ENCODE measurements at regions not wholly inside any gene's neighbourhood (a gene's known extent, or its start where the extent isn't known, plus 50 kb on each side); places are given as distances from the start of the nearest gene placed in this dataset.

DNA sequence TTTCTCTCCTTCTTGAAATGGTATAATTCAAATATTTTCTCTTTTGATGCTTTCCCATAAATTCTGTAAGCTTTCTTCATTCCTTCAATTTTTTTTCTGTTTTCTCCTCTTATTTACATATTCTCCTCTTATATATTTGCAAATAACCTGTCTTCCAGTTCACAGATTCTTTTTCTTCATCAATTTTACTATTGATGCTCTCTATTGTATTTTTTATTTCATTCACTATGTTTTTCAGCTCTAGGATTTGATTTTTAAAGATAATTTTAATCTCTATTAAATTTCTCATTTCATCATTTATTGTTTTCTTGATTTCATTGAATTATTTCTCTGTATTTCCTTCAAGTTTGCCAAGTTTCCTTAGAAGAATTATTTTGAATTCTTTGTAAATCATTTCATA is 54.0 kb upstream of the PRPS1L1 start:
- DNase-seq: no peak

DNA sequence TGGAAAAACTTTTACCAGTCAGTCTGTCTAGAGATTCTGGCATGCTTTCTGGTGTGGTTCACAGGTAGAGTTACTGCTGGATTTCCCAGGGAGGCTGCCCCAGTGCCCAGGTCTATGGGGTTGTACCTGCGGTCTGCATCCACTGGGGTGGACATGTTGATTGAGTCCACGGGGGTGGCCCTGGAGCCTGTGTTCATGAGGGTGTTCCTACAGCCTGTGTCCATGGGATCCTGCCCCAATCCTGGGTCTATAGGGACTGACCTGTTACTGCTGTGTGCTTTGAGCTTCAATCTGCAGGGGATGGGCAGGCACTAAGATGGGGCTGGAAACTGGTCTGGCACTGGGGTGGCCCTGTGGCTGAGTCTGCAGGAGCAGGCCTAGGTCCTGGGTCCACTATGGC is 54.5 kb upstream of the PRPS1L1 start:
- DNase-seq: no peak

DNA sequence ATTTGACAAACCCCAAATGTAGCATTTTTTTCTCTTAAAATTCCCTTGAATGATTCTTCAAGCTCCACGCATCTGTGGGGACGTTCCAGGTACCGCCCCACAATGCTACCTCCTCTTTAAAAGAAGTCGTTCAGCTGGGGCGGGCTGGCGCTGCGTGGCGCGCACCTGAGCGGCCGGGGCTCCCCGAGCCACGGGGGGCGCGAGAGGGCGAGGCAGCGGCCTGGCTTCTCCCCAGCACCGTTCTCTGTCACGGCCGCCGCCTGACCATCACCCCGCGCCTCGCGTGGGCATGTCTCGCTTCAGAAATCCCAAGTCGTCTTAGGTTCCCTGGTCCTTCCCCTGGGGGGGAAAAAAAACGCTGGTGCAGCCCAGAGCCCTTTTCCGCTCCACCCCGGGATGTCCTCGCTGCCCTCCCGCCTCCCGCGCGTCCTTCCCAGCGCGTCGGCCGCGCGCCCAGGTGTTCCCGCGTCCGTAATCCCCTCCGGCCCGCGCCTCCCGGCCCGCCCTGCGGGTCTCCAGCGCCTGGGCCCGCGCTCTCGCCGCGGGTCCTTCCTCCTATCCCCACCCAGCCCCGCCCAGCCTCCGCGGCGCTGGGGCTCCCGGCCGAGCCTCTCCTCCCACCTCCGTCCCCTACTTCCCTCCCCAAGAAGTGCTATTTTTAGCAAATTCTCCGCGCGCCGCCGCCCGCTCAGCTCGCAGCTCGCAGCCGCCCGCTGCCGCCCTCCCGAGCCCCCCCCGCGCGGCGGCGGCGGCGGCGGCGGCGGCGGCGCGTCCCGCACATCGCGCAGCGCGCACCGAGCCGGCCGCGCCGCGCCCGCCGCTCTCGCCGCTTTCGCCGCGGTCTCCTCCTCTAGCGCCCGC is 58.7 kb upstream of the PRPS1L1 start:
- DNase-seq: peak in 1 of 2 donors; percentile 6

GRCh38 chr7:18087026-18087686 is 59.5 kb upstream of the PRPS1L1 start:
- DNase-seq: no peak

DNA sequence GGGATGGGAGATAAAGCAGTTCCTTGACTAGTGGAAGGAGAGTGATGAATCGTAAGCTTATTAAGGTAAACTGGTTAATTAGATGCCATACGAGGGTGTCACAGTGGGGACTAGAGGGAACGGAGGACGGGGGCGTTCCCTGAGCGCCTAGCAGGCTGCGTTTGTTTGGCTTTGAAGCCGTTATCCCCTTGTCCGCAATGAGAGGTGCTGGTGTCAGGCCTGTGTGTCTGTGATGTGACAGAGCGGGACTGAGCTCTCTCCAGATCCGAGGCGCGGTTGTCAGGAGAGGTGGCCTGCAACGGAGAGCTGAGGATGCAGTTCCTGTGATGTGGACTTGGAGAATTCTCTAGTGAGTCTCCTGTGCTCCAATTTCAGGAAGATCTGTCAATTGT is 60.0 kb upstream of the PRPS1L1 start:
- DNase-seq: no peak

DNA sequence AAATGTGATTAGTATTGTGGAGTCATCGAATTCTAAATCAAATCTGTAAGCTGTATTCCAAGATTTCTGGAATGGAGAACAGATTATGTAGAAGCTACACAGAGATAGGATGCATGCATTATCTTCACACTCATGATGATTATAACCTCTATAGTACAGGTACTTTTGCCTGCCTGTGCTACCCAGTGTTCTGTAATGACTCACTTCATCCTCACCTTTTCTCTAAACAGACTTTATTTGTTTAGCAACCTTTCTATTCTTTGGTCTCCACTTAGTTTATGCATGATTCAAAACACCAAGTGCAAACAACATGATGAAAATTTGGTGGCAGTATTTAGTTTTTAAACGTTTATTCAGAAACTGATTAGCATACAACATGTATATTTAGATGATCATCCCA is 68.4 kb upstream of the PRPS1L1 start:
- no peak for DNase-seq

GRCh38 chr7:18102576-18102975 is 74.9 kb upstream of the PRPS1L1 start:
- DNase-seq: no peak

DNA sequence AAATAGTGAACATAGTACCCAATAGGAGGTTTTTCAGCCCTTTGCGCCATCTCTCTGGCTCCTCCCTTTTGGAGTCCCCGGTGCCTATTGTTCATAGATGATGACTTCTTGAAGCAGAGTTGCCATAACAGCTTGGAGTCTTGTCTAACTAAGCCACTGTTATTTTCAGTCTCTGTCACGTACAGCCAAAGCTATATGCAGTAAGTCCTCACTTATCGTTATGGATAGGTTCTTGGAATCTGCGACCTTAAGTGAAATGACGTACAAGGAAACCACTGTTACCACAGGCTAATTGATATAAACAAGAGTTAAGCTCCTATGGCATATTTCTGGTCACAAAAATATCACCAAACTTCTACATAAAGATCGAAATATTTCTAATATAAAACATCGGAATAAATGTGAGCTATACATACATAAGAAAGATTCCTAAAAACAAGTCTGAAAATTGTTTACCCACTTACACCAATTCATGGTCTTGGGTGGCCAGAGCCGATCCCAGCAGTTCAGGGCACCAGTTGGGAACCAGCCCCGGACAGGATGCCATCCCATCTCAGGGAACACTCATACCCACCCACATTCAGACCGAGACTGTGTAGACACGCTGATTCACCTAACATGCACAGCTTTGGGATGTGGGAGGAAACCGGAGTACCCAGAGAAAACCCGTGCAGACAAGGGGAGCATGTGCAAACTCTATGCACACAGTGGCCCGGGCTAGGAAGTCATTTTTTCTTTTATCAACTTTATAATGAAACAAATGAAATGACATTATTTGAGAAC is 76.0 kb upstream of the PRPS1L1 start:
- no peak for DNase-seq

DNA sequence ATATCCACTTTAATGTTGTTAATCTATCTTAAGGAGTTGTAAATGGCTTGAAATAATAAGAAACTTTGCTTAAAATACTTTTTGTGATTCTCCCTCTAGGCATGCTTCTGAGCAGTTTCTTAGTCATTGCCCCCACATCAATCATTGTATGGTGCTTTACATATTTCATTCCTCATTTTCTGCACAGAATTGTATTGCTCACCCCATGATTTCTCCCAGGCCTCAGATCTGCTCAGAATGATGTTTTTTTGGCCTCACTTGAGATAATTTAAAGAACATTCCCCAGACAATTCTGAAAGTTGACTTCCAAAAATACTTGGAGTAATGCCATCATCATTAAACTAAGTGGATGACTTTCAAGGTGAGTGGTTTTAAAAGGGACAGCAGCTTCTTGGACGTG is 82.1 kb upstream of the PRPS1L1 start:
- DNase-seq: no peak

- no peak for DNase-seq
Measured at GRCh38 chr7:18116661-18117060, 89.0 kb upstream of the PRPS1L1 start.

DNA sequence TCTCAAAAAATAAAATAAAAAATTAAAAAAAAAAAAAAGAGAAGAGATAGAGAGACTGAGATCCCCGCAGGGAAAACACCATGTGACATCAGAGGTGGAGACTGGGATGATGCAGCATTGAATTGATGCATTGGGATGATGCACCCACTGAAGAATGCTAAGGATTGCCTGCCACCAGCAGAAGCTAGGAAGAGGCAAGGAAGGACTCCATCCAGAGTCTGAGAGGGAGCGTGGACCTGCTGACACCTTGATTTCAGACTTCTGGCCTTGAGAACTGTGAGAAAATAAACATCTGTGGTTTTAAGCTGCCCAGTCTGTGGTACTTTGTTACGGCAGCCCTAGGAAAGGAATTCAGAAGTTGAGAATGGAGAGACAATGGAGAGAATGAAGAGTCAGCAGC is 89.8 kb upstream of the PRPS1L1 start:
- DNase-seq: no peak

DNA sequence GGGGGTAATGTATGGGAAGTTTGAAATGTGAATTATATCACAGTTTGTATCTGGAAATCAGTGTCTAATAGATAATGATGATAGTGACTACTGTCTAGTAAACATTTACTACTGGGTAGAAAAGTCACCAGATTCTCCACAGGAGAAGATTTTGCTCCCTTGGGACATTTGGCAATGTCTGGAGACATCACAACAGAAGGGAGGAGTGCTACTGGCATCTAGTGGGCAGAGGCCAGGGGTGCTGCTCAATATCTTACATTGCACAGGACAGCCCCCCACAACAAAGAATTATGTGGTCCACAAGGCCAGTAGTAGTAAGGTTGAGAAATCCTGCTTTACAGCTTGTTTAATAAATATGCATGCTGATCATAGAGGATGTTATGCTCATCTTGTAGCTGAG is 92.3 kb upstream of the PRPS1L1 start:
- DNase-seq: no peak

DNA sequence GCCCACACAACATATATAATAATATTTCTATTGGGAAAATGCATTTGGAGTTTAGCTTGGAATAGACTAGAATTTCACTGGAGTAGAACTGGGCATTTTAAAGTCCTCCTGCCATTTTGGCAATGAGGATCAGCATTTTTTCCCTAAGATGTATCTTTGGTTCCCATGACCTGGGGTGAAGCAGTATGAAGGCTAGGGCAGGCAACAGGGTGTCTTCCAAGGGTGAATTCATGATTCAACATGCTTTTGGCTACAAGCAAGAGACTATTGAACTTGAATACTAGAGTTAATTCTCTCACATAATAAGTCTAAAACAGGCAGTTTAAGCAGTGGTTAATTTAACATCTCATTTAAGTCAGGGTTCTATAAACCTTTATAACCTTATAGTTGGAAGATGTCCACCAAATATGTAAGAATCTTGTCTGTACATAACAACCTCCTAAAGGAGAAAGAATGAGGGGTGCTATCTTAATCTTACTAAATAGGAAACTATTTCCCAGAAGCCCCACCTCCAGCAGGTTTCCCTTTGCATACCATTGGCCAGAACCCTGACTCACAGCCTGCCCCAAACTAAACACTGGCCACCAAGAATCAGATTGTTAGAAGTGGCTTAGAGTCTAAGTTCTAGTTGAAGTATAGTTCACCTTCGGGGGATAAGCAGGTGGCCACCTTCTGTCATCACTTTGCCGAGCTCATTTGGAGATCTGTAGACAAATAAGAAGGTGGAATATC is 96.0 kb upstream of the PRPS1L1 start:
- no peak for DNase-seq

DNA sequence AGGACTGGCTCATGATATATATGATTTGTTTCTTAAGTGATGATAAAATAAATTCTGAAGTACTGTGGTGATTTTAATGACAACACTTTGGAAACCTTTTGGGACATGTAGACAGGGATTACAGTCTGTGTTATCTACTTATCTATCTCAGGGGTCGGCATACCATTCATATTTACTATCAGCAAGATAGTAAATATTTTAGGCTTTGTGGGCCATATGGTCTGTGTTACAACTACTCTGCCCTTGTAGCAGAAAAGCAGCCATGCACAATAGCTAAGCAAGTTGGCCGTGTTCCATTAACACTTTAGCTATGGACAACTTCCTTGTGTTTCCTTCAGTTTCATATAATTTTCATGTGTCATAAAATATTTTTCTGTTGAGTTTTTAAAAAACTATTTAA is 97.8 kb upstream of the PRPS1L1 start:
- DNase-seq: no peak

DNA sequence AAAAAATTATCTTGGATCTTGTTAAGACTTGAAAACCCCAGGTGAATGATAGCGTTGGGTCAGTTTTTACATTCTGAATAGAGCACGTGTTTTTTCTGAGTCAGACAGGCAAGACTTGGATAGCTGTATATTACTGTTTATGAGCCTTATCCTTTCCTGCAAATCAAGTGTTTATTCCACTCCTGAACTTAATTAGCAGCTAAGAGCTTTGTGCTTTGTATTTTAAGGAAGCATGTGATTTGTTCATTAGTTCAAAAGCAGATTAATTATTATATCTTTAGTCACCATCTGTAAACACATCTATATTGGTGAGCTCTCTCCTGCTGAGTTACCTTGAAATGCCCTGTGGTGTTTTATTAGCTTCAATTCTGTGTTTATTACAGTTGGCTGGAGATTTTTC is 98.6 kb upstream of the PRPS1L1 start:
- DNase-seq: no peak

- DNase-seq: no peak
Measured at GRCh38 chr7:18128846-18129245, 101.2 kb upstream of the PRPS1L1 start.

GRCh38 chr7:18132811-18133210 is 105.2 kb upstream of the PRPS1L1 start:
- DNase-seq: no peak

DNA sequence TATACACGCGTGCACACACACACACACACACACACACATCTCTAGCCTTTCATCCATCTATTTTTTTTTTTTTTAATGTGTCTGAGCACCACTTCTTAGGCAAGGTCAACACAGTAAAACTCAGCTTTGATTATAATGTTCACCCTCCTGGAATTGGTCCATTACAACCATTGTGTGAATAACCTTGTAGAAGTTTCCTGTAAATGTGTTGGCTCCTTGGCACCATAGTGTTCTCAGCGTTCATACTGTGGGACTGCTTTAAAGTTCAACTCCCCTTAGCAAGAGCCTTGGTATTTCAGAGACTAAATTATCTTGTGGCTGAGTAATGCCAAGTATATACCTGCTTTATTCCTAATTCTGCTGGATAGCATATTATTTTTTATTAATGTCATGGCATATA is 106.3 kb upstream of the PRPS1L1 start:
- DNase-seq: no peak

- no peak for DNase-seq
Measured at GRCh38 chr7:18140943-18141342, 113.3 kb upstream of the PRPS1L1 start.

GRCh38 chr7:18144166-18144565 is 116.5 kb upstream of the PRPS1L1 start:
- no peak for DNase-seq

- no peak for DNase-seq
Measured at GRCh38 chr7:18145160-18145559, 117.5 kb upstream of the PRPS1L1 start.

- DNase-seq: no peak
Measured at GRCh38 chr7:18151422-18151821, 123.8 kb upstream of the PRPS1L1 start.

- no peak for DNase-seq
Measured at GRCh38 chr7:18153183-18153748, 125.6 kb upstream of the PRPS1L1 start.
